Panc1 (cell line): ENCODE measurements at regions not wholly inside any gene's neighbourhood (a gene's known extent, or its start where the extent isn't known, plus 50 kb on each side); places are given as distances from the start of the nearest gene placed in this dataset.

Experiments
- CTCF ChIP-seq: fragments of 450-650 bp; IDR thresholded peaks from 2 replicates; pipeline ENCODE4 v1.5.1; 2017; ENCODE audit warnings: mild to moderate bottlenecking
- POLR2AphosphoS5 ChIP-seq: IDR thresholded peaks from 2 replicates; pipeline ENCODE4 v1.6.1; 2012; ENCODE audit warnings: mild to moderate bottlenecking, low read depth, low read length, moderate library complexity
- REST ChIP-seq, 2 experiments: IDR thresholded peaks; 2 replicates each; pipeline ENCODE4 v1.6.1; 2011 to 2012; ENCODE audit warnings: low read depth in 2 of 2, control low read depth in 1 of 2, low read length in 1 of 2, mild to moderate bottlenecking in 1 of 2, moderate library complexity in 1 of 2; ENCODE audit not compliant: insufficient read depth in 1 of 2
- TCF7L2 ChIP-seq: IDR thresholded peaks from 2 replicates; pipeline ENCODE4 v1.6.1; 2011; ENCODE audit warnings: mild to moderate bottlenecking, low read depth, low read length, inconsistent platforms

GRCh38 chr12:94077209-94077608 is 71.2 kb upstream of the PLXNC1 start:
- TF ChIP-seq CTCF, result no peak
- TF ChIP-seq POLR2AphosphoS5, result no peak
- TF ChIP-seq REST (IDR thresholded peaks at IDR 0.05; ENCODE audit: insufficient read depth in 1 of 2, low read depth in 2 of 2, low read length in 1 of 2), result no peak
- no peak for TF ChIP-seq TCF7L2
